HL-60 (cell line): ENCODE measurements at regions not wholly inside any gene's neighbourhood (a gene's known extent, or its start where the extent isn't known, plus 50 kb on each side); places are given as distances from the start of the nearest gene placed in this dataset.
A peak's percentile ranks its signal among the peaks of the same experiment; 100 is the strongest.

Experiments
- DNase-seq, 2 experiments: peaks; one replicate each; pipeline ENCODE4 v3.0.0-alpha.2; 2010 to 2020; ENCODE audit warnings: low read depth in 1 of 2, low spot score in 1 of 2
- H3K27ac ChIP-seq: fragments of 250-450 bp; sonication (Bioruptor Pico); replicated peaks from 2 replicates; pipeline ENCODE4 v1.5.1; 2020; ENCODE audit warnings: mild to moderate bottlenecking, moderate library complexity
- H3K27me3 ChIP-seq: fragments of 250-450 bp; sonication (Bioruptor Pico); 2 replicates; pipeline ENCODE4 v1.5.1; 2021; ENCODE audit warnings: mild to moderate bottlenecking, moderate library complexity; ENCODE audit not compliant: insufficient read depth, poor library complexity, severe bottlenecking
- H3K4me3 ChIP-seq: replicated peaks from 2 replicates; pipeline ENCODE4 v1.5.1; 2011; ENCODE audit warnings: mild to moderate bottlenecking, control low read depth, low read length; ENCODE audit not compliant: insufficient read depth
- CTCF ChIP-seq: IDR thresholded peaks from one replicate; pipeline ENCODE4 v1.5.1; 2011; ENCODE audit warnings: low read length, control low read depth, inconsistent platforms; ENCODE audit not compliant: insufficient read depth
- GABPA ChIP-seq: IDR thresholded peaks from 2 replicates; pipeline ENCODE4 v1.6.1; 2012; ENCODE audit warnings: low read depth
- POLR2AphosphoS5 ChIP-seq: IDR thresholded peaks from 2 replicates; pipeline ENCODE4 v1.6.1; 2012; ENCODE audit warnings: low read depth
- REST ChIP-seq: IDR thresholded peaks from 2 replicates; pipeline ENCODE4 v1.6.1; 2012; ENCODE audit warnings: low read depth; ENCODE audit not compliant: insufficient replicate concordance
- SPI1 ChIP-seq: IDR thresholded peaks from 2 replicates; pipeline ENCODE4 v1.6.1; 2012; ENCODE audit warnings: low read depth, mild to moderate bottlenecking, borderline replicate concordance

DNA sequence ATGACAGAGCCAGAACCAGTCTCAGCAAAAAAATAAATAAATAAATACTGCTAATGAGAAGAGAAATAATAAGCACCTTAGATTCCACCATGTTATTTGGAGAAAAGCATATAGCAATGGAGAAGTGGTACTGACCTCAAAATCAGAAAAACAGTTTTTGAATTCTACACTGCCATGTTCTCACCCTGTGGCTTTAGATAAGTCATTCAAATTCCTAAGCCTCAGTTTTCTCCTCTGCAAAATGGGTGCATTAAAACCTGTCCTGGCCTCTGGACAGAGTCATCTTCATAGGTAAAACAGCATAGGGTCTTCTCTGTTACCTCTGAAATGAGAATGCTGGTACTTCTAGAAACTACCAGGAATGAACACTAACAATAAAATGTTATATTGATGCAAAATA is 62.2 kb upstream of the RMP24 start:
- Histone ChIP-seq H3K27me3 (peaks cover 2% of the 10 kb centered on the region), H3K27ac (no peak overlapping the region), H3K4me3 (no peak overlapping the region)
- no peak for TF ChIP-seq REST
- TF ChIP-seq SPI1, result no peak
- no peak for TF ChIP-seq CTCF
- TF ChIP-seq POLR2AphosphoS5, result no peak
- no peak for DNase-seq

DNA sequence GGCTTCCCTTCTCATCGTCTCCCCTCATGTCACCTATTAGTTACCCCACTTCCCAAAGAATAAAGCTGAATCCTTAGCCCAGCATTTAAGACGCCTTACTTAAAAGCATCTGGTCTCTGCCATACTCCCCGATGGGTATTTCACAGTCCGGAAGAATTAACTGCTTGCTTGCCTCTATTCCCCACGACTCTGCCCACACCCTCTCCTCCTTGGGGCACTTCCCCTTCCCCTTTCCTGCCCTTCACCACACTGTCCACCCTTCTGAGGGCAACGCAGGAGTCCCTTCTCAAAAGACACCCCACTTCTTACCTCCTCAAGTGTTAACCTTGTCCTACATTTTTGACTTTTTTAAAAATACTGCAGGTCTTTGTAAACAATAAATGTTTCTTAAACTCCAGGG is 60.1 kb upstream of the RMP24 start:
- H3K27me3 ChIP-seq, result peaks cover 5% of the 10 kb centered on the region
- no peak overlapping the region for H3K27ac ChIP-seq
- TF ChIP-seq REST (no peak), CTCF (no peak), SPI1 (peak; percentile 60; the same call in 1 of the 2 replicates)
- H3K4me3 ChIP-seq, result no peak overlapping the region
- peak in 1 of 2 experiments; percentile 48 for DNase-seq

DNA sequence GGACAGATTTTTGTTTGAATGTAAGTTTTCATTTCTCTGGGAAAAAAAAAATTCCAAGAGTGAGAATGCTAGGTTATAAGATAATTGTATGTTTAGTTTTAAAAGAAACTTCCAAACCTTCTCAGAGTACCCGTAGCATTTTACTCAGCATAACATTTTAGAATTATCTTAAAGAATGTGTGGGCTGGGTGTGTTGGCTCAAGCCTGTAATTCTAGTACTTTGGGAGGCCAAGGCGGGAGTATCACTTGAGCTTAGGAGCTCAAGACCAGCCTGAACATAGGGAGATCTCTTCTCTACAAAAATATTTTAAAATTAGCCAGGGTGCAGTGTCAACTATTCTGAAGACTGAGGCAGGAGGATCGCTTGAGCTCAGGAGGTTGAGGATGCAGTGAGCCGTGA is 57.4 kb upstream of the RMP24 start:
- no peak overlapping the region for H3K27ac ChIP-seq
- TF ChIP-seq GABPA (no peak), CTCF (no peak), POLR2AphosphoS5 (no peak), REST (no peak), SPI1 (no peak)
- H3K4me3 ChIP-seq, result no peak overlapping the region
- H3K27me3 ChIP-seq, result peaks cover 5% of the 10 kb centered on the region
- DNase-seq, result no peak
